A673 (cell line): ENCODE measurements at regions not wholly inside any gene's neighbourhood (a gene's known extent, or its start where the extent isn't known, plus 50 kb on each side); places are given as distances from the start of the nearest gene placed in this dataset.

Experiments used
- BruUV-seq: library from RNA; stranded (reverse); fragments of 400-500 nt; replicated peaks from 2 replicates; lab custom pipeline; 2021; lab: Mats Ljungman, UMichigan
- CTCF ChIA-PET: fragments of 300-600 bp; sonication (Branson Sonifier 250); formaldehyde crosslinking; loops from one replicate; lab custom pipeline; 2022; ENCODE audit warnings: antibody characterized with exemption; lab: Charles Lee
- POLR2A ChIA-PET: fragments of 300-600 bp; sonication (Branson Sonifier 250); formaldehyde crosslinking; loops from one replicate; lab custom pipeline; 2022; ENCODE audit warnings: antibody characterized with exemption; ENCODE audit not compliant: low non-redundant PET; lab: Charles Lee
- DNase-seq: peaks from one replicate; pipeline ENCODE4 v3.0.0-alpha.2; 2015; ENCODE audit warnings: low spot score
- H3K27ac ChIP-seq: fragments of 200-600 bp; sonication (generic); 2 replicates; pipeline ENCODE4 v1.5.1; 2016; ENCODE audit warnings: mixed run types, low read depth, mild to moderate bottlenecking, mixed read lengths, antibody characterized with exemption, low read length; ENCODE audit not compliant: poor library complexity, severe bottlenecking
- H3K27me3 ChIP-seq: fragments of 200-600 bp; sonication (generic); replicated peaks from 2 replicates; pipeline ENCODE4 v1.6.1; 2017; ENCODE audit warnings: mixed run types, low read depth, mild to moderate bottlenecking, mixed read lengths, antibody characterized with exemption, low read length; ENCODE audit not compliant: insufficient read depth, poor library complexity
- H3K36me3 ChIP-seq: fragments of 200-600 bp; sonication (generic); 2 replicates; pipeline ENCODE4 v1.6.1; 2016; ENCODE audit warnings: mixed run types, mild to moderate bottlenecking, mixed read lengths, antibody characterized with exemption, low read length; ENCODE audit not compliant: insufficient read depth, poor library complexity, severe bottlenecking
- H3K4me1 ChIP-seq: fragments of 200-600 bp; sonication (generic); 2 replicates; pipeline ENCODE4 v1.6.1; 2017; ENCODE audit warnings: mixed run types, mild to moderate bottlenecking, mixed read lengths, antibody characterized with exemption, low read length; ENCODE audit not compliant: insufficient read depth, poor library complexity, severe bottlenecking
- H3K4me3 ChIP-seq: fragments of 200-600 bp; sonication (generic); 2 replicates; pipeline ENCODE4 v1.5.1; 2016; ENCODE audit warnings: low read depth, mixed run types, mild to moderate bottlenecking, mixed read lengths, low read length; ENCODE audit not compliant: poor library complexity, severe bottlenecking
- H3K9me3 ChIP-seq: fragments of 200-600 bp; sonication (generic); 2 replicates; pipeline ENCODE4 v1.6.1; 2016; ENCODE audit warnings: mixed run types, low read depth, mild to moderate bottlenecking, mixed read lengths, antibody characterized with exemption, low read length; ENCODE audit not compliant: poor library complexity, severe bottlenecking
- EZH2 ChIP-seq: fragments of 200-600 bp; sonication (generic); IDR thresholded peaks from 2 replicates; pipeline ENCODE4 v1.6.1; 2017; ENCODE audit warnings: borderline replicate concordance, low read depth, mild to moderate bottlenecking, mixed read lengths, antibody characterized with exemption, low read length; ENCODE audit not compliant: poor library complexity, severe bottlenecking
- intact Hi-C: fragments of 100-400 bp; cut with micrococcal nuclease; formaldehyde crosslinking; loops from one replicate; pipeline ENCODE4 v1.10.0; 2022; ENCODE audit not compliant: unreplicated experiment
- TF ChIP-seq, protein P1 (sequence below): fragments of 300-800, 200-600 bp; sonication (generic); conservative IDR thresholded peaks from 2 replicates; pipeline ENCODE4 v1.5.1; 2017; ENCODE audit warnings: low read depth, mild to moderate bottlenecking, antibody characterized with exemption, low read length, moderate library complexity, mixed read lengths

- intact Hi-C loops = no loop called here
- ChIA-PET CTCF (no interaction called here), POLR2A (no interaction called here)
These were observed 309.9 kb upstream of the IGFBP3 start for GRCh38 chr7:46230990-46231305.

DNA sequence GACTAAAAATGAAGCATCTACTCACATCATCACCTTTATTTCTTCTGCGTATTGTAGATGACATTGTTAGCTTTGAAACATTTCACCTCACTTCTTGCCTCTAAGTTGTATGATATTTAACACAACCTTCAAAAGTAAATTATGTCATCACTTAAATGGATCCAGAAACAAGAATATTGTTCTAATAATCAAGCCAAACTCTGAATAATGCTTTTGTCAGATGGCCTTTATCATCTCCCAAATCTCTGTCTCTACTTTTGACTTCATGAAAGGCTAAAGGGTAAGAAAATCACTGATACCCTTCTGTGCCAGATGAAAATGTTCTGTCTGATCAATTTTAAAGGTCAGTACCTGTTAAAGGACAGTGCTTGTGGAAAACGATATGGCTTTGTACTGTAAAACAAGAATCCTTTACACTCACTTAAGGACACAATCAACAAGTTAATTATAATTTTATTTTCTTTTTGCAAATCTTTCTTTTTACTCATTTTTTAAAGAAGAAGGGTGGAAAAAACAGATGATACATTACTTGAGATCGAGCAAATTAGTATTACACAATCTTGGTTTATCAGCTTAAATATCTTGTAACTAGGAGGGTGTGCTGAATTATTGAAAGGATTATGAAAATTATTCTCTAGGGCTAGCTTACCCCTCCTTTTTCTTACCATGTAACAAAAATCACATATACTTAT is 309.4 kb upstream of the IGFBP3 start:
- POLR2A ChIA-PET = no interaction called here
- CTCF ChIA-PET = no interaction called here
- Histone ChIP-seq H3K27ac (no peak overlapping the region), H3K9me3 (no peaks in the 10 kb centered on the region), H3K27me3 (no peaks in the 10 kb centered on the region), H3K4me1 (no peaks in the 10 kb centered on the region), H3K36me3 (no peaks in the 10 kb centered on the region), H3K4me3 (no peak overlapping the region)
- no peak for DNase-seq
- intact Hi-C loops = no loop called here
- BruUV-seq = no TSS peak
- TF ChIP-seq, protein P1, sequence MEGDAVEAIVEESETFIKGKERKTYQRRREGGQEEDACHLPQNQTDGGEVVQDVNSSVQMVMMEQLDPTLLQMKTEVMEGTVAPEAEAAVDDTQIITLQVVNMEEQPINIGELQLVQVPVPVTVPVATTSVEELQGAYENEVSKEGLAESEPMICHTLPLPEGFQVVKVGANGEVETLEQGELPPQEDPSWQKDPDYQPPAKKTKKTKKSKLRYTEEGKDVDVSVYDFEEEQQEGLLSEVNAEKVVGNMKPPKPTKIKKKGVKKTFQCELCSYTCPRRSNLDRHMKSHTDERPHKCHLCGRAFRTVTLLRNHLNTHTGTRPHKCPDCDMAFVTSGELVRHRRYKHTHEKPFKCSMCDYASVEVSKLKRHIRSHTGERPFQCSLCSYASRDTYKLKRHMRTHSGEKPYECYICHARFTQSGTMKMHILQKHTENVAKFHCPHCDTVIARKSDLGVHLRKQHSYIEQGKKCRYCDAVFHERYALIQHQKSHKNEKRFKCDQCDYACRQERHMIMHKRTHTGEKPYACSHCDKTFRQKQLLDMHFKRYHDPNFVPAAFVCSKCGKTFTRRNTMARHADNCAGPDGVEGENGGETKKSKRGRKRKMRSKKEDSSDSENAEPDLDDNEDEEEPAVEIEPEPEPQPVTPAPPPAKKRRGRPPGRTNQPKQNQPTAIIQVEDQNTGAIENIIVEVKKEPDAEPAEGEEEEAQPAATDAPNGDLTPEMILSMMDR = no peak
- TF ChIP-seq EZH2 = no peak

More at GRCh38 chr7:46230990-46231305, 309.9 kb upstream of the IGFBP3 start:
- Histone ChIP-seq H3K27me3 (no peaks in the 10 kb centered on the region), H3K4me3 (no peak overlapping the region), H3K27ac (no peak overlapping the region), H3K9me3 (no peaks in the 10 kb centered on the region), H3K4me1 (no peaks in the 10 kb centered on the region), H3K36me3 (no peaks in the 10 kb centered on the region)
- no TSS peak for BruUV-seq
- DNase-seq = no peak
- TF ChIP-seq, protein P1 = no peak
- TF ChIP-seq EZH2 = no peak

DNA sequence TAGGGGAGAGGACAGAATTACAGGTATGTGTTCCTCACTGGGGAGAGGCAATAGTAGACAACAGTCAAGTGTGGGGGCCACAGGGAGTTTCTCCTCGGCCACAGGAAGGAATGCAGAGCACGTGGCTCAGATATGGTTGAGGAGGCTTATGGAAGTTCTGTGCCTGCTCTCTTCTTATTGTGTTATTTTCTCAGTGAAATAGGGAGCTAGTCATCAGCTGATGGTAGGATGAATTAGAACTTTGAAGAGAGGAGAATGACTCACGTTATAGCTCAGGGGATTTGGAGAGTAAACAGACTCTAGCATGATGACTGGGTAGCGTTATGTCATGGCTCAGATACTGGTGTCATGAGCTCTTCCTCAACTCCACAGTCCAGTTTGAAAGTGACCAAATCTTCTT is 308.3 kb upstream of the IGFBP3 start:
- no peak for TF ChIP-seq EZH2
- TF ChIP-seq, protein P1 = no peak
- intact Hi-C loops = no loop called here
- ChIA-PET CTCF (no interaction called here), POLR2A (no interaction called here)
- no peaks in the 10 kb centered on the region for H3K4me1 ChIP-seq
- no peaks in the 10 kb centered on the region for H3K36me3 ChIP-seq
- no peaks in the 10 kb centered on the region for H3K27me3 ChIP-seq
- no peak for DNase-seq
- no peak overlapping the region for H3K4me3 ChIP-seq
- no peak overlapping the region for H3K27ac ChIP-seq
- no peaks in the 10 kb centered on the region for H3K9me3 ChIP-seq
- no TSS peak for BruUV-seq
